Stimulated activated CD4-positive, alpha-beta T cell treated with anti-CD3 and anti-CD28 coated beads, Interleukin-12 subunit alpha, Interleukin-12 subunit beta, amount 100 ng/mL, for 48 hours (primary cell): ENCODE measurements at regions not wholly inside any gene's neighbourhood (a gene's known extent, or its start where the extent isn't known, plus 50 kb on each side); places are given as distances from the start of the nearest gene placed in this dataset.
"Not testable (repeated sequence)": the region's sequence is repeated elsewhere in the genome, so short reads cannot be mapped to it uniquely, and the experiment has no call there.

Experiments
- DNase-seq, 3 donors: peaks; one replicate each; pipeline ENCODE4 v3.0.0-alpha.2; 2020; ENCODE audit warnings: low read depth in 2 of 3, low spot score in 1 of 3

GRCh38 chr22:48919187-48919590, 908.5 kb downstream of the BRD1 start:
- no peak for DNase-seq

DNA sequence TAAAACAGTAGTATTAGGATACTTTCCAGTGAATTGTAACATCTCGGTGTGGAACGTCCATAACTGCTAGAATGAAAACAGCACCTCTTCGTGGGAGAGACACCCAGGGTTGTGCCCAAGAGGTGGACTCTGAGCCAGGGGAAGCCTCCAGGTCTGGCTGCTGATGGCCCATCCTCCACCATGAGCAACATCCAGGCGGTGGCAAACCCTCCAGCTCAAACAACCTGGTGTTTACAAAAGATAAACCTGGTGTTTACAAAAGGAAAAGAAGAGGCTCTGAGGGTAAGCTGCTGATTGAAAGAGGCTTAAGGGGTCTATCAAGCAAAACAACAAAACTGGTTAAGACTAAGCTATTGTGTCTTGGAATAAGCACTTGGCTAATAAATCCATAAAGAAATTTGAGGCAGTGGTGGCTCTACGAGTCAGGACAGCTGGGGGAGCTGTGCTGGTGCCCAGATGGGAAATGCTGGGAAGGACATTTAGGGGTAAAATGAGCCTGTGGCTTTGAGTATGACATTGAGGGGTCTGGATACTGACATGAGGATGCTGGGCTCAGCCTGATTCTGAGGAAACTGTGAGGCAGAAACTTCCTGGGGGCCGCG, 909.0 kb downstream of the BRD1 start:
- no peak for DNase-seq

DNA sequence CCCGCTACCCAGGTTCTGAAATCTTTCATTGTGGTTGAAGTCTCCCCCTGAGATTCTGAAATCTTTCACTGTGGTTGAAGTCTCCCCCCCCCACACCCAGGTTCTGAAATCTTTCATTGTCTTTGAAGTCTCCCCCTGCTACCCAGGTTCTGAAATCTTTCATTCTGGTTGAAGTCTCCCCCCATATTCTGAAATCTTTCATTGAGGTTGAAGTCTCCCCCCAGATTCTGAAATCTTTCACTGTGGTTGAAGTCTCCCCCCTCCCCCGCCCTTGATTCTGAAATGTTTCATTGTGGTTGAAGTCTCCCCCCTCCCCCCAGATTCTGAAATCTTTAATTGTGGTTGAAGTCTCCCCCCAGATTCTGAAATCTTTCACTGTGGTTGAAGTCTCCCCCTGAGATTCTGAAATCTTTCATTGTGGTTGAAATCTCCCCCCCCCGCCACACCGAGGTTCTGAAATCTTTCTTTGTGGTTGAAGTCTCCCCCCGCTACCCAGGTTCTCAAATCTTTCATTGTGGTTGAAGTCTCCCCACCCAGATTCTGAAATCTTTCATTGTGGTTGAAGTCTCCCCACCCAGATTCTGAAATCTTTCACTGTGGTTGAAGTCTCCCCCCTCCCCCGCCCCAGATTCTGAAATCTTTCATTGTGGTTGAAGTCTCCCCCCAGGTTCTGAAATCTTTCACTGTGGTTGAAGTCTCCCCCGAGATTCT, 915.2 kb downstream of the BRD1 start:
- DNase-seq = not testable (repeated sequence)

- DNase-seq = peak in 2 of 3 donors; percentile 16 to 25
Measured at GRCh38 chr22:48911647-48912046, 916.0 kb downstream of the BRD1 start.

DNA sequence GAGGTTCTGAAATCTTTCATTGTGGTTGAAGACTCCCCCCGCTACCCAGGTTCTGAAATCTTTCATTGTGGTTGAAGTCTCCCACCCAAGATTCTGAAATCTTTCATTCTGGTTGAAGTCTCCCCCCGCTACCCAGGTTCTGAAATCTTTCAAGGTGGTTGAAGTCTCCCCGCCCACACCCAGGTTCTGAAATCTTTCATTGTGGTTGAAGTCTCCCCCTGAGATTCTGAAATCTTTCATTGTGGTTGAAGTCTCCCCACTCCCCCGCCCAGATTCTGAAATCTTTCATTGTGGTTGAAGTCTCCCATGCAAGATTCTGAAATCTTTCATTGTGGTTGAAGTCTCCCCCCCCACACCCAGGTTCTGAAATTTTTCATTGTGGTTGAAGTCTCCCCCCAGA, 916.6 kb downstream of the BRD1 start:
- not testable (repeated sequence) for DNase-seq

DNA sequence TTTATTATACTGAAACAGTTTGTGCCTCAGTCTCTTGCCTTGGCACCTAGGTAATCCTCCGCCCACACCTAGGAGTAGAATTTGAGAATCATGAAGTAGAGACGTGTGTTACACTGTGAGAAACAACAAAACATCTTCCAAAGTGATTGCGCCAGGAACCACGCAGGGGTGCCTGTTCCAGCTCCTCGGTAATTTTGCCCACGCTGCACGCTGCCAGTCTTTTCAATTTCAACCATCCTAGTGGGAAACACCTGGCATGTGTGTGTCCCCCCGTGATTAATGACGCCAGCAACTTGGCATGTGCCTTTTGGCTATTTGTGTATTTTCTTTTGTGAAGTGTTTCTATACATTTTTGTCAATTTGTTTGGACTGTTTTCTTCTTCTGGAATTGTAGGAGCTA, 919.1 kb downstream of the BRD1 start:
- DNase-seq = no peak

DNA sequence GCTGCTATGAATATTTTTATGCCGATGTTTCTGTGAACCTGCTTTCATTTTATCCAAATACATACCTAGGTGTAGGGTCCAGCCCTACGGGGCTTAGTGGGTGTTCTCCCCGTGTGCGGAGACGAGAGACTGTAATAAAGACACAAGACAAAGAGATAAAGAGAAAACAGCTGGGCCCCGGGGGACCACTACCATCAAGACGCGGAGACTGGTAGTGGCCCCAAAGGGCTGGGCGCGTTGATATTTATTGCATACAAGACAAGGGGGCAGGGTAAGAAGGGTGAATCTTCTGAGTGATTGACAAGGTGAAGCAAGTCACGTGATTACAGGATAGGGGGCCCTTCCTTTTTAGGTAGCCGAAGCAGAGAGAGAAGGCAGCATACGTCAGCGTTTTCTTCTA, 920.1 kb downstream of the BRD1 start:
- no peak for DNase-seq

- DNase-seq = no peak
Measured at GRCh38 chr22:48906216-48906835, 921.3 kb downstream of the BRD1 start.

- DNase-seq = no peak
Measured at GRCh38 chr22:48905206-48905975, 922.3 kb downstream of the BRD1 start.

- DNase-seq = no peak
Measured at GRCh38 chr22:48902983-48903650, 924.6 kb downstream of the BRD1 start.

GRCh38 chr22:48902001-48902869, 925.4 kb downstream of the BRD1 start:
- DNase-seq = no peak

GRCh38 chr22:48901324-48901723, 926.3 kb downstream of the BRD1 start:
- no peak for DNase-seq

DNA sequence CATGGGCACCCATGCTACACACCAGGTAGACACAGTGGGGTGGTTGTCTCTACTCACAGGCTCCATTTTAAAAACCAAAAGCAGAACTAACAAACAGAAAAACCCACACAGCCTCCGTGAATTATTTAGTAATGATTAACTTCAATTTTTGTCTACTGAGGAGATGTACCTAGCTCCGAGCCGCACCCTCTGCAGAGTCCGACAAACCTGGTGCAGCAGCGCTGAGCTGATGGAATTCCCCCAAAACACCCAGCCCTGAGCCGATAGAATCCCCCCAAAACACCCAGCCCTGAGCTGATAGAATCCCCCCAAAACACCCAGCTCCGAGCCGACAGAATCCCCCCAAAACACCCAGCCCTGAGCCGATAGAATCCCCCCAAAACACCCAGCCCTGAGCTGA, 927.0 kb downstream of the BRD1 start:
- no peak for DNase-seq

DNA sequence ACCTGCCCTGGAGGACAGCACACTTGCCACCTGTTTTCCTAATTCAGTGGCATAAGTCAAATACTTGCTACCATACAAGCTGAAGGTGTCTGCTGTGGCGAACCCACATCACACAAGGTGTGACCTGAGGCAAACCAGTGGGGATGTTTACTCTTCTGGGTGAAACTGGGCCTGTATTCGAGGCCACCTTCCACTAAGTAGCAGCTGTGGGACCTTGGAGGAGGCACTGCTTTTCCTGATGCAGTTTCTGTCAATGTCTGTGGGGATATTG, 927.4 kb downstream of the BRD1 start:
- no peak for DNase-seq

GRCh38 chr22:48899523-48900326, 927.9 kb downstream of the BRD1 start:
- no peak for DNase-seq

GRCh38 chr22:48898524-48899250, 929.0 kb downstream of the BRD1 start:
- no peak for DNase-seq

- DNase-seq = no peak
Measured at GRCh38 chr22:48897645-48898370, 929.9 kb downstream of the BRD1 start.
